Mesendoderm (in vitro differentiated cells): ENCODE measurements at regions not wholly inside any gene's neighbourhood (a gene's known extent, or its start where the extent isn't known, plus 50 kb on each side); places are given as distances from the start of the nearest gene placed in this dataset.

Experiments
- DNase-seq: peaks from one replicate; pipeline ENCODE4 v3.0.0; 2013
- H2AK5ac ChIP-seq: 2 replicates; pipeline ENCODE4 v1.6.1; 2013; ENCODE audit warnings: low read length, inconsistent platforms
- H2BK120ac ChIP-seq: 2 replicates; pipeline ENCODE4 v1.6.1; 2013; ENCODE audit warnings: low read depth, mild to moderate bottlenecking, low read length, moderate library complexity, mixed read lengths
- H2BK15ac ChIP-seq: replicated peaks from 2 replicates; pipeline ENCODE4 v1.6.1; 2013; ENCODE audit warnings: low read depth, mild to moderate bottlenecking, moderate library complexity
- H2BK5ac ChIP-seq: 2 replicates; pipeline ENCODE4 v1.6.1; 2013; ENCODE audit warnings: low read length, inconsistent platforms
- H3K18ac ChIP-seq: 2 replicates; pipeline ENCODE4 v1.6.1; 2013; ENCODE audit warnings: mild to moderate bottlenecking, low read length, mixed read lengths
- H3K23ac ChIP-seq: one replicate; pipeline ENCODE4 v1.6.1; 2013; ENCODE audit warnings: low read length
- H3K27ac ChIP-seq: 2 replicates; pipeline ENCODE4 v1.5.1; 2013; ENCODE audit warnings: low read depth, mild to moderate bottlenecking, inconsistent platforms, low read length, moderate library complexity
- H3K27me3 ChIP-seq: 2 replicates; pipeline ENCODE4 v1.6.1; 2013; ENCODE audit warnings: low read length, control low read depth, mild to moderate bottlenecking, inconsistent platforms; ENCODE audit not compliant: insufficient read depth, poor library complexity
- H3K36me3 ChIP-seq: 2 replicates; pipeline ENCODE4 v1.6.1; 2013; ENCODE audit warnings: low read length, inconsistent platforms; ENCODE audit not compliant: control insufficient read depth, insufficient read depth
- H3K4ac ChIP-seq: one replicate; pipeline ENCODE4 v1.6.1; 2013; ENCODE audit warnings: low read depth, mild to moderate bottlenecking, low read length, moderate library complexity
- H3K4me1 ChIP-seq: 2 replicates; pipeline ENCODE4 v1.6.1; 2013; ENCODE audit warnings: low read depth, low read length, inconsistent platforms; ENCODE audit not compliant: control insufficient read depth
- H3K4me2 ChIP-seq: 2 replicates; pipeline ENCODE4 v1.6.1; 2013; ENCODE audit warnings: low read length
- H3K4me3 ChIP-seq: 2 replicates; pipeline ENCODE4 v1.5.1; 2013; ENCODE audit warnings: mild to moderate bottlenecking, low read length
- H3K56ac ChIP-seq: one replicate; pipeline ENCODE4 v1.6.1; 2013; ENCODE audit warnings: low read length
- H3K79me1 ChIP-seq: 2 replicates; pipeline ENCODE4 v1.6.1; 2013; ENCODE audit warnings: low read length, inconsistent platforms
- H3K79me2 ChIP-seq: 2 replicates; pipeline ENCODE4 v1.6.1; 2013; ENCODE audit warnings: mild to moderate bottlenecking, low read length; ENCODE audit not compliant: control insufficient read depth, insufficient read depth
- H3K9ac ChIP-seq: 2 replicates; pipeline ENCODE4 v1.6.1; 2013; ENCODE audit warnings: low read length, inconsistent platforms
- H4K5ac ChIP-seq: one replicate; pipeline ENCODE4 v1.6.1; 2013; ENCODE audit warnings: low read length
- H4K8ac ChIP-seq: one replicate; pipeline ENCODE4 v1.6.1; 2013; ENCODE audit warnings: low read depth, mild to moderate bottlenecking, control low read depth, low read length, moderate library complexity
- WGBS: extraction: QIAGEN DNeasy Blood & Tissue Kit; methylation state at CpG from one replicate; pipeline ENCODE4 v1.1.7; 2013; ENCODE audit warnings: low lambda C conversion rate, missing lambda C conversion rate; ENCODE audit not compliant: insufficient coverage; ENCODE audit errors: extremely low coverage; 5-methylcytosine and 5-hydroxymethylcytosine counted together

GRCh38 chr9:129319938-129320481, 141.9 kb upstream of the IER5L start:
- no peak overlapping the region for H3K23ac ChIP-seq
- H4K8ac ChIP-seq, result no peak overlapping the region
- no peaks in the 10 kb centered on the region for H3K27me3 ChIP-seq
- no peak overlapping the region for H4K5ac ChIP-seq
- no peak overlapping the region for H2BK15ac ChIP-seq
- H3K79me2 ChIP-seq, result no peaks in the 10 kb centered on the region
- peak overlapping the region; percentile 72 for H3K9ac ChIP-seq
- no peak overlapping the region for H3K4me3 ChIP-seq
- H2AK5ac ChIP-seq, result peak overlapping the region; percentile 69
- DNase-seq, result no peak
- H3K27ac ChIP-seq, result no peak overlapping the region
- no peak overlapping the region for H3K4me2 ChIP-seq
- H3K79me1 ChIP-seq, result no peaks in the 10 kb centered on the region
- H2BK120ac ChIP-seq, result no peak overlapping the region
- H3K36me3 ChIP-seq, result no peaks in the 10 kb centered on the region
- peak overlapping the region; percentile 86 for H3K56ac ChIP-seq
- no peak overlapping the region for H3K4ac ChIP-seq
- H3K4me1 ChIP-seq, result no peaks in the 10 kb centered on the region
- WGBS, result no CpG with 5 or more reads among the region's 14 CpGs
- peak overlapping the region; percentile 34 for H3K18ac ChIP-seq
- H2BK5ac ChIP-seq, result peak overlapping the region; percentile 34

- Histone ChIP-seq H3K27ac (no peak overlapping the region), H2BK5ac (no peak overlapping the region), H4K8ac (no peak overlapping the region), H3K56ac (no peak overlapping the region), H3K23ac (no peak overlapping the region), H3K27me3 (no peaks in the 10 kb centered on the region), H3K79me1 (no peaks in the 10 kb centered on the region), H2AK5ac (no peak overlapping the region), H2BK120ac (no peak overlapping the region), H4K5ac (no peak overlapping the region), H3K9ac (no peak overlapping the region), H3K18ac (no peak overlapping the region), H3K4me3 (no peak overlapping the region), H3K79me2 (no peaks in the 10 kb centered on the region), H3K36me3 (no peaks in the 10 kb centered on the region), H2BK15ac (no peak overlapping the region), H3K4me1 (no peaks in the 10 kb centered on the region), H3K4me2 (no peak overlapping the region), H3K4ac (no peak overlapping the region)
- no peak for DNase-seq
- no CpG with 5 or more reads among the region's 30 CpGs for WGBS
These were observed 141.2 kb upstream of the IER5L start for GRCh38 chr9:129319076-129319937.

- Histone ChIP-seq H3K79me1 (no peaks in the 10 kb centered on the region), H2BK15ac (no peak overlapping the region), H3K18ac (no peak overlapping the region), H2BK120ac (no peak overlapping the region), H3K36me3 (no peaks in the 10 kb centered on the region), H2BK5ac (no peak overlapping the region), H3K23ac (no peak overlapping the region), H3K79me2 (no peaks in the 10 kb centered on the region), H3K9ac (no peak overlapping the region), H3K4me3 (no peak overlapping the region), H3K4me1 (no peaks in the 10 kb centered on the region), H3K4me2 (no peak overlapping the region), H3K27me3 (no peaks in the 10 kb centered on the region), H3K4ac (no peak overlapping the region), H3K56ac (no peak overlapping the region), H3K27ac (no peak overlapping the region), H4K8ac (no peak overlapping the region), H4K5ac (no peak overlapping the region), H2AK5ac (no peak overlapping the region)
- no peak for DNase-seq
- no CpG with 5 or more reads among the region's 16 CpGs for WGBS
These were observed 140.3 kb upstream of the IER5L start for GRCh38 chr9:129318121-129319075.

- H4K5ac ChIP-seq, result peak overlapping the region; percentile 87
- peak; percentile 64 for DNase-seq
- no peak overlapping the region for H4K8ac ChIP-seq
- no peaks in the 10 kb centered on the region for H3K79me1 ChIP-seq
- no peaks in the 10 kb centered on the region for H3K79me2 ChIP-seq
- no peak overlapping the region for H3K18ac ChIP-seq
- no peak overlapping the region for H2AK5ac ChIP-seq
- no peaks in the 10 kb centered on the region for H3K36me3 ChIP-seq
- no peak overlapping the region for H2BK120ac ChIP-seq
- no peak overlapping the region for H3K27ac ChIP-seq
- H3K9ac ChIP-seq, result no peak overlapping the region
- H3K27me3 ChIP-seq, result no peaks in the 10 kb centered on the region
- no peaks in the 10 kb centered on the region for H3K4me1 ChIP-seq
- no peak overlapping the region for H3K56ac ChIP-seq
- no peak overlapping the region for H3K4me3 ChIP-seq
- no CpG with 5 or more reads among the region's 13 CpGs for WGBS
- H2BK15ac ChIP-seq, result no peak overlapping the region
- no peak overlapping the region for H3K4ac ChIP-seq
- H3K23ac ChIP-seq, result no peak overlapping the region
- H3K4me2 ChIP-seq, result no peak overlapping the region
- no peak overlapping the region for H2BK5ac ChIP-seq
These were observed 139.3 kb upstream of the IER5L start for GRCh38 chr9:129317179-129318011.

GRCh38 chr9:129316281-129317030, 138.4 kb upstream of the IER5L start:
- H3K4me3 ChIP-seq, result no peak overlapping the region
- H2AK5ac ChIP-seq, result no peak overlapping the region
- H3K4ac ChIP-seq, result no peak overlapping the region
- no peak overlapping the region for H2BK120ac ChIP-seq
- H3K9ac ChIP-seq, result no peak overlapping the region
- H3K4me2 ChIP-seq, result no peak overlapping the region
- H4K8ac ChIP-seq, result no peak overlapping the region
- no peak overlapping the region for H3K18ac ChIP-seq
- H3K79me2 ChIP-seq, result no peaks in the 10 kb centered on the region
- H3K27me3 ChIP-seq, result no peaks in the 10 kb centered on the region
- no peaks in the 10 kb centered on the region for H3K4me1 ChIP-seq
- H3K79me1 ChIP-seq, result no peaks in the 10 kb centered on the region
- H2BK5ac ChIP-seq, result no peak overlapping the region
- no peak overlapping the region for H4K5ac ChIP-seq
- no peak for DNase-seq
- H3K36me3 ChIP-seq, result no peaks in the 10 kb centered on the region
- WGBS, result no CpG with 5 or more reads among the region's 14 CpGs
- no peak overlapping the region for H2BK15ac ChIP-seq
- no peak overlapping the region for H3K56ac ChIP-seq
- no peak overlapping the region for H3K27ac ChIP-seq
- no peak overlapping the region for H3K23ac ChIP-seq
